Sigmoid colon (tissue), 6 donors: ENCODE measurements at regions not wholly inside any gene's neighbourhood (a gene's known extent, or its start where the extent isn't known, plus 50 kb on each side); places are given as distances from the start of the nearest gene placed in this dataset.

Source experiments
- DNase-seq: peaks from one replicate; pipeline ENCODE4 v3.0.0-alpha.2; 2019
- H3K27ac ChIP-seq, 4 donors: fragments of 200-600 bp; sonication (generic); one replicate each; pipeline ENCODE4 v1.5.1; 2016 to 2019; ENCODE audit warnings: mild to moderate bottlenecking in 1 of 4
- H3K27me3 ChIP-seq, 3 donors: fragments of 200-600 bp; sonication (generic); one replicate each; pipeline ENCODE4 v1.5.1; 2019; ENCODE audit warnings: mild to moderate bottlenecking in 1 of 3
- H3K36me3 ChIP-seq, 4 donors: fragments of 200-600 bp; sonication (generic); one replicate each; pipeline ENCODE4 v1.5.1; 2016 to 2019
- H3K4me1 ChIP-seq, 4 donors: fragments of 200-600 bp; sonication (generic); one replicate each; pipeline ENCODE4 v1.5.1; 2017 to 2019
- H3K4me3 ChIP-seq, 4 donors: fragments of 200-600 bp; sonication (generic); one replicate each; pipeline ENCODE4 v1.5.1; 2017 to 2019; ENCODE audit warnings: mild to moderate bottlenecking in 2 of 4, moderate library complexity in 1 of 4
- H3K9me3 ChIP-seq, 4 donors: fragments of 200-600 bp in 3 of 4; sonication (generic) in 3 of 4; one replicate each; pipeline versions ENCODE4 v1.5.1 to v1.6.1; 2013 to 2019
- CTCF ChIP-seq, 4 experiments: fragments of 450-650 bp in 3 of 4; fragments of 200-600 bp in 1 of 4; IDR thresholded peaks; one replicate each; pipeline ENCODE4 v1.5.1; 2016 to 2019; ENCODE audit warnings: antibody characterized with exemption in 4 of 4, mild to moderate bottlenecking in 3 of 4, moderate library complexity in 2 of 4
- EP300 ChIP-seq, 4 donors: sonication (generic); formaldehyde crosslinking; IDR thresholded peaks; one replicate each; pipeline ENCODE4 v1.6.1; 2017; ENCODE audit warnings: antibody characterized with exemption in 4 of 4
- POLR2A ChIP-seq, 2 donors: fragments of 450-650 bp; IDR thresholded peaks; one replicate each; pipeline ENCODE4 v1.6.1; 2016; ENCODE audit warnings: antibody characterized with exemption in 2 of 2, mild to moderate bottlenecking in 2 of 2, moderate library complexity in 2 of 2
- POLR2AphosphoS5 ChIP-seq, 4 donors: sonication (generic); formaldehyde crosslinking; IDR thresholded peaks; one replicate each; pipeline ENCODE4 v1.6.1; 2017; ENCODE audit warnings: antibody characterized with exemption in 4 of 4
- WGBS, 2 donors: extraction: QIAGEN DNeasy Blood & Tissue Kit; methylation state at CpG; one replicate each; pipeline ENCODE4 v1.1.7; 2013; 5-methylcytosine and 5-hydroxymethylcytosine counted together
- intact Hi-C: fragments of 100-400 bp; cut with DNase I; formaldehyde crosslinking; loops from one replicate; pipeline ENCODE4 v1.15.1; 2023
- donor health status: healthy with polysubstance abuse.
- donor health status: healthy.

- H3K27ac ChIP-seq, result no peak overlapping the region
Measured at GRCh38 chr12:39012870-39013269, 107.5 kb upstream of the CPNE8 start.

GRCh38 chr12:39011166-39011565 is 105.8 kb upstream of the CPNE8 start:
- H3K27ac ChIP-seq, result no peak overlapping the region
- no peaks in the 10 kb centered on the region for H3K36me3 ChIP-seq
- no peak overlapping the region for H3K4me3 ChIP-seq
- H3K9me3 ChIP-seq, result no peaks in the 10 kb centered on the region
- intact Hi-C loops, result no loop called here
- 47 to 57% methylated on average over 2 of the region's 2 CpGs for WGBS, 2 donors
- H3K4me1 ChIP-seq, result no peaks in the 10 kb centered on the region
- no peak for DNase-seq
- no peak for TF ChIP-seq CTCF (IDR thresholded peaks at IDR 0.05)
- TF ChIP-seq POLR2A (IDR thresholded peaks at IDR 0.05), result no peak
- TF ChIP-seq POLR2AphosphoS5 (IDR thresholded peaks at IDR 0.05), result no peak
- TF ChIP-seq EP300 (IDR thresholded peaks at IDR 0.05), result no peak
- no peaks in the 10 kb centered on the region for H3K27me3 ChIP-seq

More at GRCh38 chr12:39012870-39013269, 107.5 kb upstream of the CPNE8 start:
- TF ChIP-seq EP300 (IDR thresholded peaks at IDR 0.05), result no peak
- no peak for TF ChIP-seq CTCF (IDR thresholded peaks at IDR 0.05)
- TF ChIP-seq POLR2A (IDR thresholded peaks at IDR 0.05), result no peak
- no peak for TF ChIP-seq POLR2AphosphoS5 (IDR thresholded peaks at IDR 0.05)
- intact Hi-C loops, result no loop called here
- no peak for DNase-seq
- H3K27me3 ChIP-seq, result no peaks in the 10 kb centered on the region
- no peaks in the 10 kb centered on the region for H3K4me1 ChIP-seq
- no peaks in the 10 kb centered on the region for H3K9me3 ChIP-seq
- 27 to 56% methylated on average over 1 of the region's 1 CpG for WGBS, 2 donors
- no peaks in the 10 kb centered on the region for H3K36me3 ChIP-seq
- H3K4me3 ChIP-seq, result no peak overlapping the region

- DNase-seq, result no peak
- H3K4me1 ChIP-seq, result no peaks in the 10 kb centered on the region
- intact Hi-C loops, result no loop called here
- TF ChIP-seq POLR2A (IDR thresholded peaks at IDR 0.05), result no peak
- no peak for TF ChIP-seq CTCF (IDR thresholded peaks at IDR 0.05)
- no peak for TF ChIP-seq POLR2AphosphoS5 (IDR thresholded peaks at IDR 0.05)
- TF ChIP-seq EP300 (IDR thresholded peaks at IDR 0.05), result no peak
- no peak overlapping the region for H3K4me3 ChIP-seq
- no peaks in the 10 kb centered on the region for H3K9me3 ChIP-seq
- 71 to 85% methylated on average over 1 of the region's 1 CpG for WGBS, 2 donors
- no peaks in the 10 kb centered on the region for H3K36me3 ChIP-seq
- H3K27me3 ChIP-seq, result no peaks in the 10 kb centered on the region
- no peak overlapping the region for H3K27ac ChIP-seq
Measured at GRCh38 chr12:39010406-39010805, 105.0 kb upstream of the CPNE8 start.

GRCh38 chr12:39007619-39008018 is 102.2 kb upstream of the CPNE8 start:
- WGBS, 2 donors, result 52 to 88% methylated on average over 3 of the region's 3 CpGs
- no peaks in the 10 kb centered on the region for H3K9me3 ChIP-seq
- no peak for TF ChIP-seq EP300 (IDR thresholded peaks at IDR 0.05)
- TF ChIP-seq POLR2A (IDR thresholded peaks at IDR 0.05), result no peak
- no peak for TF ChIP-seq POLR2AphosphoS5 (IDR thresholded peaks at IDR 0.05)
- no peak for TF ChIP-seq CTCF (IDR thresholded peaks at IDR 0.05)
- no peaks in the 10 kb centered on the region for H3K36me3 ChIP-seq
- intact Hi-C loops, result no loop called here
- H3K4me1 ChIP-seq, result no peaks in the 10 kb centered on the region
- no peak for DNase-seq
- no peak overlapping the region for H3K27ac ChIP-seq
- no peak overlapping the region for H3K4me3 ChIP-seq
- no peaks in the 10 kb centered on the region for H3K27me3 ChIP-seq

DNA sequence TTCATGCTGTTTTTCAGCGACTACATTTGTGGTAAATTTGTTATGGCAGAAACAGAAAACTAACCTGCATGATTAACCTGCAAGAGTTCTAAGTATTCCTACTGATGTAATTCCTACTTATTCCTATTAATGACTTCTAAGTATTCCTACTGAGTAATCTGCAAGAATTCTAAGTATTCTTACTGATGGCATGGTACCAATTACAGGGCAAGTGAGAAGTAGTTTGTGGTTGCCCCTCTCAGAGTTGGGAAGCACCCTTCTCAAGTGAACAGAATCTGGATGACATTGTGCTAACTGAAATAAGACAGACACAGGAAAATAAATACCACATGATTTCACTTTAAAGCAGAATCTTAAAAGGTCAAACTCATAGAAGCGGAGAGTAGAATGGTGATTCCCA is 100.9 kb upstream of the CPNE8 start:
- no peaks in the 10 kb centered on the region for H3K4me1 ChIP-seq
- no peak overlapping the region for H3K27ac ChIP-seq
- H3K4me3 ChIP-seq, result no peak overlapping the region
- no peaks in the 10 kb centered on the region for H3K36me3 ChIP-seq
- TF ChIP-seq POLR2AphosphoS5 (IDR thresholded peaks at IDR 0.05) (no peak), EP300 (IDR thresholded peaks at IDR 0.05) (no peak), POLR2A (IDR thresholded peaks at IDR 0.05) (no peak), CTCF (IDR thresholded peaks at IDR 0.05) (no peak)
- intact Hi-C loops, result no loop called here
- no peaks in the 10 kb centered on the region for H3K27me3 ChIP-seq
- WGBS, 2 donors, result 89 to 96% methylated on average over 2 of the region's 2 CpGs
- no peaks in the 10 kb centered on the region for H3K9me3 ChIP-seq
- DNase-seq, result no peak
